ENCODE measurements at regions not wholly inside any gene's neighbourhood (a gene's known extent, or its start where the extent isn't known, plus 50 kb on each side); places are given as distances from the start of the nearest gene placed in this dataset.

GRCh38 chr10:89861584-89862301 lies 160.4 kb downstream of the KIF20B start:
- TF ChIP-seq POLR2A (IDR thresholded peaks at IDR 0.05) (no peak), CTCF (IDR thresholded peaks at IDR 0.05) (no peak)
